Activated T-cell treated with anti-CD3 and anti-CD28 coated beads, Interleukin-2, amount 50 U/mL, for 72 hours (primary cell): ENCODE measurements at regions not wholly inside any gene's neighbourhood (a gene's known extent, or its start where the extent isn't known, plus 50 kb on each side); places are given as distances from the start of the nearest gene placed in this dataset.
A peak's percentile ranks its signal among the peaks of the same experiment; 100 is the strongest.
"Not testable (repeated sequence)": the region's sequence is repeated elsewhere in the genome, so short reads cannot be mapped to it uniquely, and the experiment has no call there.

ENCODE experiments used
- ATAC-seq, 2 donors: fragments of 150-1000 bp; cut with Tn5 transposase; replicated peaks in 1 of 2; 2 replicates each; pipeline ENCODE4 v1.10.0; 2021; ENCODE audit warnings: moderate library complexity in 2 of 2, mild to moderate bottlenecking in 1 of 2
- DNase-seq, 2 donors: peaks; one replicate each; pipeline ENCODE4 v3.0.0; 2021 to 2022; ENCODE audit warnings: mixed read lengths in 1 of 2
- H3K27ac Mint-ChIP-seq: one replicate; pipeline ENCODE4 v1.8.0; 2022; ENCODE audit warnings: mild to moderate bottlenecking, moderate library complexity, mixed read lengths
- H3K27me3 Mint-ChIP-seq: one replicate; pipeline ENCODE4 v1.8.0; 2022; ENCODE audit warnings: low read depth, mixed read lengths
- H3K36me3 Mint-ChIP-seq, 2 donors: one replicate each; pipeline ENCODE4 v1.8.0; 2022; ENCODE audit warnings: mixed read lengths in 2 of 2, mild to moderate bottlenecking in 1 of 2; ENCODE audit not compliant: insufficient read depth in 2 of 2
- H3K4me1 Mint-ChIP-seq: one replicate; pipeline ENCODE4 v1.8.0; 2022; ENCODE audit warnings: low read depth, mixed read lengths
- H3K4me3 Mint-ChIP-seq, 2 donors: one replicate each; pipeline ENCODE4 v1.8.0; 2022; ENCODE audit warnings: mild to moderate bottlenecking in 2 of 2, mixed read lengths in 2 of 2, moderate library complexity in 2 of 2
- H3K9me3 Mint-ChIP-seq, 2 donors: one replicate each; pipeline ENCODE4 v1.8.0; 2022; ENCODE audit warnings: mixed read lengths in 2 of 2

- DNase-seq (no peak), ATAC-seq (no peak)
- H3K27ac Mint-ChIP-seq: no peak overlapping the region
- peaks cover 53% of the 10 kb centered on the region for H3K27me3 Mint-ChIP-seq
- H3K4me3 Mint-ChIP-seq: no peak overlapping the region
- no peaks in the 10 kb centered on the region for H3K9me3 Mint-ChIP-seq
- H3K36me3 Mint-ChIP-seq: no peaks in the 10 kb centered on the region
- no peaks in the 10 kb centered on the region for H3K4me1 Mint-ChIP-seq
Observed at GRCh38 chr12:131634037-131634436, 76.9 kb upstream of the SFSWAP start.

GRCh38 chr12:131635012-131635411 lies 75.9 kb upstream of the SFSWAP start:
- not testable (repeated sequence) for ATAC-seq, H3K27ac Mint-ChIP-seq, H3K9me3 Mint-ChIP-seq, H3K4me1 Mint-ChIP-seq, H3K4me3 Mint-ChIP-seq, H3K36me3 Mint-ChIP-seq, DNase-seq
- H3K27me3 Mint-ChIP-seq: peaks cover 45% of the 10 kb centered on the region

GRCh38 chr12:131635491-131636122 lies 75.3 kb upstream of the SFSWAP start:
- Mint-ChIP-seq H3K9me3 (no peaks in the 10 kb centered on the region), H3K27me3 (peaks cover 40% of the 10 kb centered on the region), H3K4me3 (no peak overlapping the region), H3K27ac (no peak overlapping the region), H3K36me3 (no peaks in the 10 kb centered on the region), H3K4me1 (no peaks in the 10 kb centered on the region)
- ATAC-seq (no peak), DNase-seq (no peak)

- no peaks in the 10 kb centered on the region for H3K9me3 Mint-ChIP-seq
- no peak overlapping the region for H3K4me3 Mint-ChIP-seq
- ATAC-seq (no peak), DNase-seq (no peak)
- H3K27ac Mint-ChIP-seq: no peak overlapping the region
- peaks cover 33% of the 10 kb centered on the region for H3K27me3 Mint-ChIP-seq
- H3K36me3 Mint-ChIP-seq: no peaks in the 10 kb centered on the region
- no peaks in the 10 kb centered on the region for H3K4me1 Mint-ChIP-seq
Observed at GRCh38 chr12:131636266-131636665, 74.6 kb upstream of the SFSWAP start.

GRCh38 chr12:131636940-131637750 lies 73.7 kb upstream of the SFSWAP start:
- H3K4me3 Mint-ChIP-seq: no peak overlapping the region
- DNase-seq (no peak), ATAC-seq (no peak)
- no peak overlapping the region for H3K27ac Mint-ChIP-seq
- peaks cover 28% of the 10 kb centered on the region for H3K27me3 Mint-ChIP-seq
- no peaks in the 10 kb centered on the region for H3K9me3 Mint-ChIP-seq
- H3K36me3 Mint-ChIP-seq: no peaks in the 10 kb centered on the region
- H3K4me1 Mint-ChIP-seq: no peaks in the 10 kb centered on the region

- no peaks in the 10 kb centered on the region for H3K36me3 Mint-ChIP-seq
- ATAC-seq (no peak), DNase-seq (no peak)
- H3K4me3 Mint-ChIP-seq: no peak overlapping the region
- no peaks in the 10 kb centered on the region for H3K9me3 Mint-ChIP-seq
- H3K4me1 Mint-ChIP-seq: no peaks in the 10 kb centered on the region
- H3K27ac Mint-ChIP-seq: no peak overlapping the region
- H3K27me3 Mint-ChIP-seq: peaks cover 22% of the 10 kb centered on the region
Observed at GRCh38 chr12:131637986-131638385, 72.9 kb upstream of the SFSWAP start.

- Mint-ChIP-seq H3K4me1 (no peaks in the 10 kb centered on the region), H3K27me3 (peaks cover 26% of the 10 kb centered on the region), H3K9me3 (no peaks in the 10 kb centered on the region), H3K36me3 (no peaks in the 10 kb centered on the region), H3K27ac (no peak overlapping the region), H3K4me3 (no peak overlapping the region)
- DNase-seq: no peak
- no peak for ATAC-seq
Observed at GRCh38 chr12:131639270-131639940, 71.5 kb upstream of the SFSWAP start.

GRCh38 chr12:131640525-131640924 lies 70.4 kb upstream of the SFSWAP start:
- H3K27me3 Mint-ChIP-seq: peaks cover 19% of the 10 kb centered on the region
- H3K36me3 Mint-ChIP-seq: no peaks in the 10 kb centered on the region
- no peak overlapping the region for H3K4me3 Mint-ChIP-seq
- no peaks in the 10 kb centered on the region for H3K4me1 Mint-ChIP-seq
- no peak overlapping the region for H3K27ac Mint-ChIP-seq
- H3K9me3 Mint-ChIP-seq: no peaks in the 10 kb centered on the region
- ATAC-seq (no peak), DNase-seq (no peak)

- Mint-ChIP-seq H3K4me1 (no peaks in the 10 kb centered on the region), H3K36me3 (no peaks in the 10 kb centered on the region), H3K4me3 (no peak overlapping the region), H3K9me3 (no peaks in the 10 kb centered on the region), H3K27ac (no peak overlapping the region), H3K27me3 (peaks cover 19% of the 10 kb centered on the region)
- ATAC-seq (no peak), DNase-seq (no peak)
Observed at GRCh38 chr12:131641315-131641714, 69.6 kb upstream of the SFSWAP start.

GRCh38 chr12:131642101-131642540 lies 68.8 kb upstream of the SFSWAP start:
- Mint-ChIP-seq H3K27ac (no peak overlapping the region), H3K27me3 (peaks cover 19% of the 10 kb centered on the region), H3K36me3 (no peaks in the 10 kb centered on the region), H3K4me3 (no peak overlapping the region), H3K9me3 (no peaks in the 10 kb centered on the region), H3K4me1 (no peaks in the 10 kb centered on the region)
- no peak for DNase-seq
- ATAC-seq: peak; percentile 24 to 50

GRCh38 chr12:131642771-131643170 lies 68.1 kb upstream of the SFSWAP start:
- Mint-ChIP-seq H3K27ac (no peak overlapping the region), H3K27me3 (peaks cover 19% of the 10 kb centered on the region), H3K4me3 (no peak overlapping the region), H3K9me3 (no peaks in the 10 kb centered on the region), H3K4me1 (no peaks in the 10 kb centered on the region), H3K36me3 (no peaks in the 10 kb centered on the region)
- DNase-seq (no peak), ATAC-seq (no peak)

- Mint-ChIP-seq H3K4me3 (no peak overlapping the region), H3K27ac (no peak overlapping the region), H3K36me3 (no peaks in the 10 kb centered on the region), H3K4me1 (no peaks in the 10 kb centered on the region), H3K9me3 (no peaks in the 10 kb centered on the region), H3K27me3 (peaks cover 12% of the 10 kb centered on the region)
- no peak for DNase-seq
- ATAC-seq: no peak
Observed at GRCh38 chr12:131643631-131644452, 67.0 kb upstream of the SFSWAP start.

GRCh38 chr12:131644481-131644880 lies 66.4 kb upstream of the SFSWAP start:
- Mint-ChIP-seq H3K27me3 (peaks cover 12% of the 10 kb centered on the region), H3K4me3 (no peak overlapping the region), H3K4me1 (no peaks in the 10 kb centered on the region), H3K36me3 (no peaks in the 10 kb centered on the region), H3K27ac (no peak overlapping the region), H3K9me3 (no peaks in the 10 kb centered on the region)
- DNase-seq: no peak
- ATAC-seq: no peak
